Heart left ventricle (tissue), 16 donors: ENCODE measurements at regions not wholly inside any gene's neighbourhood (a gene's known extent, or its start where the extent isn't known, plus 50 kb on each side); places are given as distances from the start of the nearest gene placed in this dataset.
"Not testable (repeated sequence)": the region's sequence is repeated elsewhere in the genome, so short reads cannot be mapped to it uniquely, and the experiment has no call there.

Experiments
- ATAC-seq, 4 donors: fragments of 200-7000 bp; cut with Tn5 transposase; one replicate each; pipeline ENCODE4 v1.9.1; 2020 to 2022; ENCODE audit warnings: moderate library complexity in 4 of 4, mild to moderate bottlenecking in 3 of 4, moderate number of reproducible peaks in 1 of 4
- DNase-seq, 5 donors: peaks; one replicate each; pipeline ENCODE4 v3.0.0-alpha.2; 2020
- H3K27ac ChIP-seq, 12 donors: fragments of 200-600 bp; sonication (generic) in 4 of 12; one replicate each; pipeline versions ENCODE4 v1.5.0 to v1.8.0; 2016 to 2022; ENCODE audit warnings: mild to moderate bottlenecking in 2 of 12
- H3K27me3 ChIP-seq, 9 donors: fragments of 200-600 bp; sonication (generic) in 2 of 9; one replicate each; pipeline versions ENCODE4 v1.5.1 to v1.8.0; 2016 to 2022; ENCODE audit warnings: mild to moderate bottlenecking in 3 of 9
- H3K36me3 ChIP-seq, 9 donors: fragments of 200-600 bp; sonication (generic) in 2 of 9; one replicate each; pipeline versions ENCODE4 v1.5.0 to v1.8.0; 2018 to 2022; ENCODE audit warnings: mild to moderate bottlenecking in 2 of 9
- H3K4me1 ChIP-seq, 12 donors: fragments of 200-600 bp; sonication (generic) in 4 of 12; one replicate each; pipeline versions ENCODE4 v1.5.0 to v1.8.0; 2016 to 2022; ENCODE audit warnings: mild to moderate bottlenecking in 3 of 12
- H3K4me3 ChIP-seq, 12 donors: fragments of 200-600 bp; sonication (generic) in 4 of 12; one replicate each; pipeline versions ENCODE4 v1.5.0 to v1.8.0; 2017 to 2022; ENCODE audit warnings: mild to moderate bottlenecking in 9 of 12, moderate library complexity in 4 of 12
- H3K9me3 ChIP-seq, 12 donors: fragments of 200-600 bp; sonication (generic) in 4 of 12; one replicate each; pipeline versions ENCODE4 v1.5.0 to v1.8.0; 2016 to 2022; ENCODE audit warnings: mild to moderate bottlenecking in 1 of 12
- CTCF ChIP-seq, 12 donors: fragments of 200-600 bp; sonication (generic) in 4 of 12; IDR thresholded peaks; one replicate each; pipeline versions ENCODE4 v1.5.0 to v1.8.0; 2018 to 2022; ENCODE audit warnings: antibody characterized with exemption in 12 of 12, mild to moderate bottlenecking in 5 of 12
- POLR2A ChIP-seq, 2 donors: fragments of 450-650 bp; IDR thresholded peaks; one replicate each; pipeline ENCODE4 v1.6.1; 2017; ENCODE audit warnings: antibody characterized with exemption in 2 of 2, mild to moderate bottlenecking in 2 of 2, moderate library complexity in 2 of 2
- WGBS, 4 donors: extraction: QIAGEN DNeasy Blood & Tissue Kit in 2 of 4; methylation state at CpG; one replicate each; pipeline versions ENCODE4 v1.1.5 to v1.1.7; 2013 to 2018; 5-methylcytosine and 5-hydroxymethylcytosine counted together
- intact Hi-C, 10 donors: fragments of 100-400 bp; cut with DNase I; formaldehyde crosslinking; loops; one replicate each; pipeline versions ENCODE4 v1.11.1 to v1.14.2; 2022
- donor health status: ischemic (EF 13 %, LVEDD 7.1; RV severe dilation, severe dysfunction).
- donor health status: healthy with polysubstance abuse.
- donor health status: DM: no; HTN: yes; CAD: no.
- donor health status: DM: no; HTN: no; CAD: no.
- donor health status: ischemic (EF 25% LVEDD 6.9; RV normal size, moderate dysfunction).
- donor health status: ischemic (EF 25% LVEDD 5.7; RV mildly dilated, moderate dysfunction).
- donor health status: healthy.
- donor health status: DM: yes; HTN: yes; CAD: no.
- donor health status: ischemic (EF 35%, LVEDD 5.7; RV mildly dilated, moderate dysfunction).
- donor health status: nonischemic (EF 11% LVEDD 7.7; RV severe dilation, severe dysfunction).
- donor health status: DM: yes; HTN: yes; CAD: no.
- donor health status: PGD.
- donor health status: ischemic (EF 29% LVEDD 5.4; RV normal size, mild dysfunction).
- donor health status: nonischemic (EF 23%, LVEDD 6.1; RV moderate dilation, normal function).

DNA sequence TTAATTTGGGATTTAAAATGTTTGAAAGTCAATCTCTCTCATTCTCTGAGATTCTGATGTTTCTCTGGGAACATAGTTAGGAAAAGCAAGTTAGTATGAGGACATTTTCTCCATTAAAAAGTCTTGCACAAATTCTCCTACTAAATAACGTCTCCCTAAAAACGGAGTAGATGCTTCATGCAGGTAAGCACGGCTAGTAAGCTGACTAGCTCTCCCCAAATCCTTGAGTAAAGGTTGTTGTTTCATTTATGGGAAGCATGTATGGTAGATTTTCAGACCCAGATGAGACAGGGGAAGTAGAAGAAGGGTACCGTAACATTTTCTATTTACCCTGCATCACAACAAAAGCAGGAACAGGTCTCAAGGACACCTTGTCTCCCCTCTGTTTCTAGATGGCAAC is 181.5 kb upstream of the TSPY4 start:
- 53 to 60% methylated on average over 4 of the region's 4 CpGs; no CpG with 5 or more reads in 2 of the 4 donors for WGBS, 4 donors
- Histone ChIP-seq H3K9me3 (peaks cover 0 to 3% (median 0%) of the 10 kb centered on the region in 12 donors), H3K27ac (no peak overlapping the region), H3K27me3 (no peaks in the 10 kb centered on the region), H3K4me3 (no peak overlapping the region), H3K36me3 (no peaks in the 10 kb centered on the region), H3K4me1 (peaks cover 0 to 4% (median 0%) of the 10 kb centered on the region in 12 donors)
- intact Hi-C loops = no loop called here
- DNase-seq (no peak), ATAC-seq (no peak)
- TF ChIP-seq POLR2A (IDR thresholded peaks at IDR 0.05) = no peak
- TF ChIP-seq CTCF (IDR thresholded peaks at IDR 0.05) = no peak

DNA sequence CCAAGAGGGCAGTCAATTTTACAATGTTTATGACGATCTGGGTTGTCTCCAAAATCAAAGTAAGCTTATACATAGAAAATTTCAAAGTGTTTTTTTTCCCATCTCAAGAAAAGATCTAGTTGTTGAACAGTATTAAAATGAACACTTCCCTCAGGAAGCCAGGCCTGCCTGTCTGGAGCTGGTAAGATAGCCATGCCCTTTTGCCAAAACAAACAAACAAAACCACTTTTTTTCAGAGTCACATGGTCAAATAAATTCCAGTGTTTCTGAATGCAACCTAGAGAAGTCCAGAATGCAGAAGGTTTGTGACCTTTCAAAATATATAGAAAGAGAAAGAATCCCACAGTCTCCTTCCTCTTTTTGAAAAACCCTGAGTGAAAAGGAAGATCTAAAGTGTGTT is 178.6 kb upstream of the TSPY4 start:
- intact Hi-C loops = no loop called here
- 12 to 36% methylated on average over 1 of the region's 1 CpG; no CpG with 5 or more reads in 2 of the 4 donors for WGBS, 4 donors

GRCh38 chrY:9160331-9160730 is 176.9 kb upstream of the TSPY4 start:
- DNase-seq, H3K4me1 ChIP-seq, H3K9me3 ChIP-seq, intact Hi-C loops, ATAC-seq, H3K36me3 ChIP-seq, H3K4me3 ChIP-seq, H3K27me3 ChIP-seq: not testable (repeated sequence)
- WGBS, 4 donors = 79 to 88% methylated on average over 3 of the region's 3 CpGs; no CpG with 5 or more reads in 2 of the 4 donors
- H3K27ac ChIP-seq = peak overlapping the region in 2 of 12 donors; percentile 25 to 59

More for the DNA sequence above, 178.6 kb upstream of the TSPY4 start:
- no peaks in the 10 kb centered on the region for H3K36me3 ChIP-seq
- peaks cover 0 to 3% (median 0%) of the 10 kb centered on the region in 12 donors for H3K9me3 ChIP-seq
- no peak for TF ChIP-seq CTCF (IDR thresholded peaks at IDR 0.05)
- TF ChIP-seq POLR2A (IDR thresholded peaks at IDR 0.05) = no peak
- peaks cover 0 to 4% (median 0%) of the 10 kb centered on the region in 12 donors for H3K4me1 ChIP-seq
- ATAC-seq (no peak), DNase-seq (no peak)
- no peaks in the 10 kb centered on the region for H3K27me3 ChIP-seq
- H3K27ac ChIP-seq = no peak overlapping the region
- H3K4me3 ChIP-seq = no peak overlapping the region

- ATAC-seq = peak in 2 of 4 donors; percentile 77 to 85
- H3K4me1 ChIP-seq = not testable (repeated sequence)
Observed at GRCh38 chrY:9160976-9161375, 176.3 kb upstream of the TSPY4 start.

GRCh38 chrY:9161990-9162389 is 175.3 kb upstream of the TSPY4 start:
- H3K9me3 ChIP-seq, H3K27ac ChIP-seq, ATAC-seq, H3K36me3 ChIP-seq, H3K27me3 ChIP-seq, H3K4me3 ChIP-seq, H3K4me1 ChIP-seq, DNase-seq, intact Hi-C loops: not testable (repeated sequence)

More at GRCh38 chrY:9160976-9161375, 176.3 kb upstream of the TSPY4 start:
- H3K9me3 ChIP-seq, H3K4me3 ChIP-seq, intact Hi-C loops, H3K27me3 ChIP-seq, H3K36me3 ChIP-seq: not testable (repeated sequence)
- peak overlapping the region in 2 of 12 donors; percentile 25 to 59 for H3K27ac ChIP-seq
- peak in 2 of 5 donors; percentile 15 to 18 for DNase-seq
- WGBS, 4 donors = 26 to 41% methylated on average over 3 of the region's 3 CpGs; no CpG with 5 or more reads in 2 of the 4 donors

GRCh38 chrY:9162424-9162823 is 174.8 kb upstream of the TSPY4 start:
- H3K27me3 ChIP-seq, H3K27ac ChIP-seq, H3K9me3 ChIP-seq, H3K4me3 ChIP-seq, ATAC-seq, intact Hi-C loops, H3K36me3 ChIP-seq, H3K4me1 ChIP-seq, DNase-seq: not testable (repeated sequence)

- whole genome bisulfite sequencing, 4 donors = 60% methylated on average over 1 of the region's 1 CpG; no CpG with 5 or more reads in 2 of the 4 donors
- H3K27ac ChIP-seq, H3K27me3 ChIP-seq, H3K36me3 ChIP-seq, intact Hi-C loops, H3K4me1 ChIP-seq, H3K4me3 ChIP-seq, ATAC-seq, H3K9me3 ChIP-seq, DNase-seq: not testable (repeated sequence)
Observed at GRCh38 chrY:9177641-9178040, 159.6 kb upstream of the TSPY4 start.

GRCh38 chrY:9184827-9185226 is 152.4 kb upstream of the TSPY4 start:
- intact Hi-C loops, DNase-seq, H3K27ac ChIP-seq, H3K9me3 ChIP-seq, H3K36me3 ChIP-seq, ATAC-seq, H3K4me3 ChIP-seq, H3K4me1 ChIP-seq, H3K27me3 ChIP-seq: not testable (repeated sequence)
- 28 to 51% methylated on average over 2 of the region's 2 CpGs; no CpG with 5 or more reads in 2 of the 4 donors for WGBS, 4 donors

GRCh38 chrY:9207082-9207481 is 130.2 kb upstream of the TSPY4 start:
- intact Hi-C loops = not testable (repeated sequence)
- 13 to 42% methylated on average over 1 of the region's 1 CpG; no CpG with 5 or more reads in 2 of the 4 donors for WGBS, 4 donors

More at GRCh38 chrY:9207082-9207481, 130.2 kb upstream of the TSPY4 start:
- not testable (repeated sequence) for H3K27me3 ChIP-seq, H3K4me3 ChIP-seq, H3K27ac ChIP-seq, H3K9me3 ChIP-seq, DNase-seq, H3K36me3 ChIP-seq, H3K4me1 ChIP-seq
- peak in 2 of 4 donors; percentile 90 to 91 for ATAC-seq
